ENCODE measurements at regions not wholly inside any gene's neighbourhood (a gene's known extent, or its start where the extent isn't known, plus 50 kb on each side); places are given as distances from the start of the nearest gene placed in this dataset.
"Not testable (repeated sequence)": the region's sequence is repeated elsewhere in the genome, so short reads cannot be mapped to it uniquely, and the experiment has no call there.

- not testable (repeated sequence) for FAIRE-seq; DNase-seq (ENCODE audit: insufficient read length, low spot score)
Observed at GRCh38 chr21:9740991-9741742, 780.2 kb upstream of the TPTE start.

- not testable (repeated sequence) for DNase-seq (ENCODE audit: insufficient read length, low spot score); FAIRE-seq
Observed at GRCh38 chr21:9743566-9743965, 777.8 kb upstream of the TPTE start.

- DNase-seq (ENCODE audit: insufficient read length, low spot score); FAIRE-seq: not testable (repeated sequence)
Observed at GRCh38 chr21:9744166-9744565, 777.2 kb upstream of the TPTE start.

- DNase-seq (ENCODE audit: insufficient read length, low spot score): not testable (repeated sequence)
Observed at GRCh38 chr21:9744593-9744992, 776.8 kb upstream of the TPTE start.

GRCh38 chr21:9745457-9746108 is 775.8 kb upstream of the TPTE start:
- not testable (repeated sequence) for DNase-seq (ENCODE audit: insufficient read length, low spot score); FAIRE-seq

More at GRCh38 chr21:9744593-9744992, 776.8 kb upstream of the TPTE start:
- FAIRE-seq: not testable (repeated sequence)

- FAIRE-seq: not testable (repeated sequence)
Observed at GRCh38 chr21:9746311-9746710, 775.1 kb upstream of the TPTE start.

GRCh38 chr21:9746831-9747606 is 774.4 kb upstream of the TPTE start:
- not testable (repeated sequence) for FAIRE-seq; DNase-seq (ENCODE audit: insufficient read length, low spot score)

More at GRCh38 chr21:9746311-9746710, 775.1 kb upstream of the TPTE start:
- not testable (repeated sequence) for DNase-seq (ENCODE audit: insufficient read length, low spot score)

- DNase-seq (ENCODE audit: insufficient read length, low spot score); FAIRE-seq: not testable (repeated sequence)
Observed at GRCh38 chr21:9747870-9748269, 773.5 kb upstream of the TPTE start.

GRCh38 chr21:9748451-9748850 is 772.9 kb upstream of the TPTE start:
- not testable (repeated sequence) for FAIRE-seq; DNase-seq (ENCODE audit: insufficient read length, low spot score)

- FAIRE-seq; DNase-seq (ENCODE audit: insufficient read length, low spot score): not testable (repeated sequence)
Observed at GRCh38 chr21:9749741-9750230, 771.6 kb upstream of the TPTE start.

- no peak for DNase-seq (ENCODE audit: insufficient read length, low spot score)
- FAIRE-seq: no peak
Observed at GRCh38 chr21:9750341-9751086, 770.9 kb upstream of the TPTE start.

GRCh38 chr21:9751087-9751585 is 770.2 kb upstream of the TPTE start:
- FAIRE-seq; DNase-seq (ENCODE audit: insufficient read length, low spot score): not testable (repeated sequence)

GRCh38 chr21:9752028-9752427 is 769.4 kb upstream of the TPTE start:
- not testable (repeated sequence) for FAIRE-seq

GRCh38 chr21:9753441-9753840 is 767.9 kb upstream of the TPTE start:
- not testable (repeated sequence) for FAIRE-seq; DNase-seq (ENCODE audit: insufficient read length, low spot score)

More at GRCh38 chr21:9752028-9752427, 769.4 kb upstream of the TPTE start:
- not testable (repeated sequence) for DNase-seq (ENCODE audit: insufficient read length, low spot score)

GRCh38 chr21:9753943-9754342 is 767.4 kb upstream of the TPTE start:
- FAIRE-seq (no peak), DNase-seq (ENCODE audit: insufficient read length, low spot score) (no peak)

- not testable (repeated sequence) for FAIRE-seq; DNase-seq (ENCODE audit: insufficient read length, low spot score)
Observed at GRCh38 chr21:9754434-9754833, 766.9 kb upstream of the TPTE start.

GRCh38 chr21:9755611-9756010 is 765.8 kb upstream of the TPTE start:
- DNase-seq (ENCODE audit: insufficient read length, low spot score): no peak
- FAIRE-seq: no peak

GRCh38 chr21:9756677-9757076 is 764.7 kb upstream of the TPTE start:
- no peak for FAIRE-seq
- DNase-seq (ENCODE audit: insufficient read length, low spot score): no peak

- not testable (repeated sequence) for FAIRE-seq; DNase-seq (ENCODE audit: insufficient read length, low spot score)
Observed at GRCh38 chr21:9757118-9757517, 764.3 kb upstream of the TPTE start.

- not testable (repeated sequence) for DNase-seq (ENCODE audit: insufficient read length, low spot score); FAIRE-seq
Observed at GRCh38 chr21:9757572-9757971, 763.8 kb upstream of the TPTE start.

All from GM19239 (cell line).